Effector CD4-positive, alpha-beta T cell (primary cell): ENCODE measurements at regions not wholly inside any gene's neighbourhood (a gene's known extent, or its start where the extent isn't known, plus 50 kb on each side); places are given as distances from the start of the nearest gene placed in this dataset.
"Not testable (repeated sequence)": the region's sequence is repeated elsewhere in the genome, so short reads cannot be mapped to it uniquely, and the experiment has no call there.

ENCODE experiments used
- DNase-seq: peaks from one replicate; pipeline ENCODE4 v3.0.0-alpha.2; 2020

DNA sequence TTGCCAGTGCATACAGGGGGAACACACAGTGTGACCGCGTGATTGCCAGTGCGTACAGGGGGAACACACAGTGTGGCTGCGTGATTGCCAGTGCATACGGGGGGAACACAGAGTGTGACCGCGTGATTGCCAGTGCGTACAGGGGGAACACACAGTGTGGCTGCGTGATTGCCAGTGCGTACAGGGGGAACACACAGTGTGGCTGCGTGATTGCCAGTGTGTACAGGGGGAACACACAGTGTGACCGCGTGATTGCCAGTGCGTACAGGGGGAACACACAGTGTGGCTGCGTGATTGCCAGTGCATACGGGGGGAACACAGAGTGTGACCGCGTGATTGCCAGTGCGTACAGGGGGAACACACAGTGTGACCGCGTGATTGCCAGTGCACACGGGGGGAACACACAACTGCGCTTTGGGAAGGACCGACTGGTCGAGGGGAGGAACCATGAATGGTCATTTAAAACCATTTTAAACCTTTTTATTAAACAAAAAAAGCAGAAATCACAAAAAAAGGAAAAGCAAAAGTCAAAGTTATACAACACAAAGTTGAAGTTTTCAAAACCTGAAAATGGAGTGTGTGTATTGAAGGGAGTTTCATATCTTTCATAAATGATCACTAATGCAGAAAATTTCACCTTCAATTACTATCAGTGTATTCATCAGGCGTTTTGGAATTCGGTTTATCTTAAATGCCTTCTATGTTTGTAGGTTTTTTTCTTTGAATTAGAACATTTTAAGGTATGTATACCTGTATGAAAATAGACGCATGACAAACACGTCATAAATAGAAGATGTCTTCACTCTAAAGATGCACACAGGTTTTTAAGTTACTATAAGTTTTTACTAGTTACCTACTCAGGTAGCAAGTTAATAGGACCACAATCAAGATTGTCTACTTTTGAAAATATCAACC lies 141.0 kb downstream of the RTP5 start:
- not testable (repeated sequence) for DNase-seq

DNA sequence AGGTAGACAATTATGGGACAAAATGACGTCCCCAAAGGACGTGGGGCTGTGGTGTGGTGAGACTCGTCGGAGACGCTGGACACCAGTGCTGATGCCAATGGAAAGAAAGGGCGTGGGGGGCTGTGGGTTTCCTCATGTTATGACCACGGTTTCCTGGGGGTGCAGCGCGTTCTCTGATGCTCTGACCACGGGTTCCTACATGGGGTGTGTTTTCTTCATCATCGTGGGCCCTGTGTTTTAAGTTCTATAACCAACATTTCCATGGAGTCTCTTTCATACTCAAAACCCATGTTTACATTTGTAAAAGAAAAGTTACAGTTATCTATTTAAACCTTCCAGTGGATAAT lies 141.6 kb downstream of the RTP5 start:
- no peak for DNase-seq

DNA sequence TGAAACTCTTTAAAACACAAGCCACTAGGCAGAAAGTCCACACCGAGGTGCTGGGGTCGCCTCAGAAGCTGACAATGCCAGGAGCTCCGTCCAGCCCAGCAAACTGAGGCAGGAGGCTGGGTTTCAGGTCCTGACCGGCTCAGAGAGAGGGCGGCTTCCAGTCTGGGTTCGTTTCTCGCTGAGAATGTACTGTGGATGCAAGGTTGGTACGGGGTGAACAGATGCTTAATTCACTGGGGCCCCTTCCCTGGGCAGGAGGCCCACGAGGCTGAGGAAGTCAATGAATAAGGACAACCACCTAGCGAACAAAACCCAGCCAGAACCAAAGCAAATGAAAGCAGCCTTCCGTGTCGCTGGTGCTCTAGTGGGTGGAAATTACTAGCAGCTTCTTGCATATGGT lies 142.0 kb downstream of the RTP5 start:
- DNase-seq = no peak

DNA sequence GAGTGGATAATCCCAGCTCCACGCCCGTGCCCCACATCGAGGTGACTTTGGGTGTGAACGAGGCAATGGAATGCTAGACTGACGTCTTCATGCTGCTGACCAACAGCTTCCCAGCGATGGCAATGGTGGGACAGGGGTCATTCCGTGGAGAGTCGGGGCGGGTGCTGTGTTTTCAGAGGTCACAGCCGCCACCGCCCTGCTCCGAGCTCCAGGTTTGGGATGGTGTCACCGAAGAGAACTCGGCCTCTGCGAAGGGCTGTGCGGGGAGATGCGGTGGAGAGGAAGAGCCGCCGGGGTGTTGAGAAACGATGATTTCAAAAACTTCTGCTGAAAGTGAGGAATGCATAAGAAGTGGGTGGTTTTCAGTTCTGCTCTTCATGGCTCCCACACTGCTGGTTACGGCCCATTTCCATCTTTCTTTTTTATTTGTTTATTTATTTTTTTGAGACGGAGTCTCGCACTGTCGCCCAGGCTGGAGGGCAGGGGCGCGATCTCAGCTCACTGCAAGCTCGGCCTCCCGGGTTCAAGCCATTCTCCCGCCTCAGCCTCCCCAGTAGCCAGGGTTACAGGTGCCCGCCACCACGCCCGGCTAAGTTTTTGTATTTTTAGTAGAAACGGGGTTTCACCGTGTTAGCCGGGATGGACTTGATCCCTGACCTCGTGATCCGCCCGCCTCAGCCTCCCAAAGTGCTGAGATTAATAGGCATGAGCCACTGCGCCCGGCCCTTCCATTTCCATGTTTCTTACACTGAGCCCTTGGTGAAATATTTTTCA lies 142.6 kb downstream of the RTP5 start:
- DNase-seq = no peak

DNA sequence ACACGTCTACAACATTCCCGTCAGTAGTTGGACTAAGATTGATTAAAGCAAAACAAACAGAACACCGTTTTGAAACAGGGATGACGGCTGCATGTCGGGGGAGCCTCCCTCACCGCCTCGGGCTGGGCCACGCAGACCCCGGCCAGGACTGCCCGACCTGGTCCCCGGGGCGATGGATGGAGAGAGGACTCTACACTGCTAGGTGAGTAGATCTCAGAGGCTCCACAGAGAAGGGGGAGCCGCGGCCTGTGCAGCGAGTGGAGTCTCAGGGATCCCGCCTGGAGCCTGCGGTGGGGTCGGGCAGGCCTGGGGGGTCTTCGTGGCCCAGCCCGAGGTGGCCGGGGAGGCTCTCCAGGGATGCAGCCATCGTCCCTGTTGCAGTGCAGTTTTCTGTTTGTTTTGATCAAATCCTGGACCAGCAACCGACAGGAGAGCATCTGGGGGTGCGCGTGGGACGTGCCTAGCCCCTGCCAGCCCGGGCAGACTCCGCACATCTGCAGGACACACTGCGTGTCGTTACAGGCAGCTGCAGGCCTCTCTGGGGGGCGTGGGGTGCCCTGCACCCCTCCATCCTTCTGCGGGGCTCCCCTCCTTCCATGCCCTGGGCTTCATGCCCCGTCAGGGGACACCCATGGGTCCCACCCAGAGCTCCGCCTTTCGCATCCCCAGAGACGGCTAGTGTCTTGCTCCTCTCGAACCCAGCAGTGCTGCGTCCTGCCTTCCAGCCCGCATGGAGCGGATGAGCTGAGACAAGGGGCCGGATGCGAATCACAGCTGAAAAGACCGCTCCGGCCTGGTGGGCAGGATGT lies 143.6 kb downstream of the RTP5 start:
- no peak for DNase-seq

DNA sequence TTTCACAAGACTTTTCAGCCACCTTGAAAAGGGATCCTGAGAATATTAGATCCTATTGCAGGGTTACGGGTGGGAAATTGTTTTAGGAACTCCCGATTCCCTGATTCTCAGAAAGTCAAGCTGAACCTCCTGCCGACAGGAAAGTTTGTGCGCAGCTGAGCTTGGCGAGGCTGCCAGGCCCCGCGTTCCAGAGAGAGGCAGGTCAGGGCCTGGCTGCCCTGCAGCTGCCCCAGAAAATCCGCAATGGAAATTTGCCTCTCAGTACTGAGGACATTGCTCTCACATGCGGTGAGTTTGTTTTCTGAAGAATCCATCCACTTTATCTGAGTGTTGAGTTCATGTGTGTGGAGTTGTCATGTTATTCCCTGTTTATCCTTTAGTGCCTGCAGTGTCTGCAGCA lies 144.2 kb downstream of the RTP5 start:
- DNase-seq = no peak

DNA sequence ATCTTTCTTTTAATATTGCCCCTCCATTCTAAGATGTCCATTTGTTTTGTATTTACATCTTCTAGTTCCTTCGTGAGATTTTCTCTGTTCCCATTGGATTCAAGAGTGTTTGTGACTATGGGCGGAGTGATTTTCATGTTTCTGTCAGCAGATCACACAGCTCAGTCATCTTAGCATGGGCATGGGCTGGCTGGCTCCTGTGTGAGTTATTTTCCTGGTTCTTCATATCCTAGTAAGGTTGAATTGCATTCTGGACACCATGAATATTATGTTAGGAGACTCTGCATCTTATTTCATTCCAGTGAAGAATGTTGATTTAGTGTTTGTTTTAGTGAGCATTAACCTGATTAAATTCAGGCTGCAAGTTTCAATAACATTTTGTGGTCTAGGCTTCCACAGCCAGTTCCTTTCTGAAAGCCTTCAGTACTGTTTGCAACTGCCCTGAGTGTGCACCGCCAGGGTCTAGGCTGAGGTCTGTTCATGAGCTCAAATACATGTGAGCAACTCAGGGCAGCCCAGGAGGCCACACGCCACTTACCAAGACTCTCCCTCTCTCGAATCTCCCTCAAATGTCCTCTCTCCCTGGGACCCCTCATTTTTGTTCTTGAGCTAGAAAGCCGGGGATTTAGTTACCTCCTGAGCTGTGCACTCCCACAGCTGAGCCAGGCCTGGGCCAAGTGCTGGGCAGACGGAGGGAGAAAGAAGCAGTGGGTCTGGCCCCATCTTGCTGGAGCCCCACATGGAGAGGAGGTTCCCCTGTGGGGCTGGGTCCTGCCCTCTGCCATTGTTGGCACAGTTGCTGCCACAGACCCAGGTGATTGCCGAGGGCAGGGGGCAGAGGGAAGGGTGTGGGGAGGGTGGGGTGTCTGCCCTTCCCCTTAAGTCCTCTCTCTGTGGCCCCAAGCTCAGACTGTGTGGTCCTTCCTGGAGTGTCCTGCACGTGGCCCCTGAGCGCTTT lies 145.9 kb downstream of the RTP5 start:
- no peak for DNase-seq

DNA sequence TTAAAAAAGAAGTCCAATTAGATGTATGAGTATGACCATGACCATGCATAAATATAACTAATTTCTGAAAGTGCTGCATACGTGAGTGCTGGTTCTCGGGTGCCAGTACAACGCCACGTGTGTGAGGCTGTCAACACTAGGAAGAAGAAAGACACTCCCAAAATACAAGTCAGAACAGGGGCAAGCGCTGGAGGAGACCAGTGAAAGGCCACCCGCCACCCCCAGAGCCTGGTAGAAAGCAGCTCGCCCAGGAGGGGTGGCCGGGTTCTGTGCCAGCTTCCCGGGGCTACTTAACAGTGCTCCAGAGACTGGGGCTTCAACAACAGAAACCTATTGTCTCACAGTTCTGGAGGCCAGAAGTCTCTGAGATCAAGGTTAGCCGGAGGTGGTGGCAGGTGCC lies 147.6 kb downstream of the RTP5 start:
- no peak for DNase-seq

DNA sequence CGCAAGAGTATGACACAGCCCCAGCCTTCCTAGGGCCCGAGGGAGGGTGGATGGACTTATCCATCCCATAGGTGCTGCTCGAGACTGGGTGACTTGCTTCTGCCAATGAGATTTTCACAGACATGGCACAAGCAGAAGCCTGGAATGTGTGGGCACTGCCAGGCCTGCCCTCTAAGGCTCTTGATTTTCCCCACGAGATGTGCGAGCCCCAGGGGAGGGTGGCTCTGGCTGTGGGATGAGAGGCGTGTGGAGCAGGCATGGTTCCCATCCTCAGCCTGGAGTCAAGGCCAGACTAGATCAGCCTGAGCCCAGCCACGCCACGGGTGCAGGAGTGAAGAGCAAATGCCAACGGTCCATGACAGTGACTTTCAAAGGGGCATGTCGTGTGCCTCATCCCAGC lies 148.9 kb downstream of the RTP5 start:
- not testable (repeated sequence) for DNase-seq

DNA sequence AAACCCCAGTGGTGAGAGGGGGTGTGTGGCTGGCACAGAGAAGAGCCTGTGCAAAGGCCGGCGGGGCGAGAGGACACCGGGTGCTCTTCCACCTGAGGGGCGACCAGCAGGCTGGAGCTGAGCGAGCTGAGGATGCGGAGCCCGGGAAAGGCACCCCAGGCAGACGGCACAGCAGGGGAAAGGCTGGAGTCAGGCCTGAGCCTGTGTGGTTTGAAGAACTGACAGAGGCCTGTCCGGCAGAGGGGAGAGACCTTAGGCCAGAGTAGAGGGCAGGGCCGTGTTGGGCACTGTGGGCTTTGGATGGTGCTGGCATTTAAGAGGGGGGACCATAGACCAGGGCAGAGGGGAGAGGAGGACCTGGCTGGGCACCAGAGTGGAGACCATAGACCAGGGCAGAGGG lies 149.8 kb downstream of the RTP5 start:
- DNase-seq = no peak

DNA sequence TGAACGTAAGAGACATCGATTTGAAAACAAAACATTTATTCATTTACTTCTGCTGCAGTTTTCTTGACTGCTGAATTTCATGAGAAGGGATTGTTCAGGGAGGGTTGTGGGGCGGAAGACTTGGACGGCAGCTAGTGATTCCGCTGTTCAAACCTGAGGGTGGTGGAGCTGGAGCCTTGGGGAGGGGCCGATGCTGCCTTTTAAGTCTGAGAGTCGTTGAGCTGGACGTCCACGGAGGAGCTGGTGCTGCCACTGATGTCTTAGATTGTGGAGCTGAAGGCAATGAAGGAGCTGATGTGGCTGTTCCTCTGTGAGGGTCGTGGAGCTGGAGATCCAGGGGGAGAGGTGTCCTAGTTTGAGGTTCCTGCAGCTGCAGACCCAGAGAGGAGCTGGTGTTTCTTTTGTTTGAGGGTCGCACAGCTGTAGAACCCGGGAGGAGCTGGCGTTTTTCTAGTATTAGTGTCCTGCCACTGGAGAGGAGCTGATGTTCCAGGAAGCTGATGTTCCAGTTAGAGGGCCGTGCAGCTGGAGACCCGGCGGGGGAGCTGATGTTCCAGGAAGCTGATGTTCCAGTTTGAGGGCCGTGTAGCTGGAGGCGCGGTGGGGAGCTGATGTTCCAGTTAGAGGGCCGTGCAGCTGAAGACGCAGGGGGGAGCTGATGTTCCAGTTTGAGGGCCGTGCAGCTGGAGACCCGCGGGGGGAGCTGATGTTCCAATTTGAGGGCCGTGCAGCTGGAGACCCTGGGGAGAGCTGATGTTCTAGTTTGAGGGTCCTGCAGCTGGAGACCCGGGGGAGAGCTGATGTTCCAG lies 150.9 kb downstream of the RTP5 start:
- DNase-seq = no peak

DNA sequence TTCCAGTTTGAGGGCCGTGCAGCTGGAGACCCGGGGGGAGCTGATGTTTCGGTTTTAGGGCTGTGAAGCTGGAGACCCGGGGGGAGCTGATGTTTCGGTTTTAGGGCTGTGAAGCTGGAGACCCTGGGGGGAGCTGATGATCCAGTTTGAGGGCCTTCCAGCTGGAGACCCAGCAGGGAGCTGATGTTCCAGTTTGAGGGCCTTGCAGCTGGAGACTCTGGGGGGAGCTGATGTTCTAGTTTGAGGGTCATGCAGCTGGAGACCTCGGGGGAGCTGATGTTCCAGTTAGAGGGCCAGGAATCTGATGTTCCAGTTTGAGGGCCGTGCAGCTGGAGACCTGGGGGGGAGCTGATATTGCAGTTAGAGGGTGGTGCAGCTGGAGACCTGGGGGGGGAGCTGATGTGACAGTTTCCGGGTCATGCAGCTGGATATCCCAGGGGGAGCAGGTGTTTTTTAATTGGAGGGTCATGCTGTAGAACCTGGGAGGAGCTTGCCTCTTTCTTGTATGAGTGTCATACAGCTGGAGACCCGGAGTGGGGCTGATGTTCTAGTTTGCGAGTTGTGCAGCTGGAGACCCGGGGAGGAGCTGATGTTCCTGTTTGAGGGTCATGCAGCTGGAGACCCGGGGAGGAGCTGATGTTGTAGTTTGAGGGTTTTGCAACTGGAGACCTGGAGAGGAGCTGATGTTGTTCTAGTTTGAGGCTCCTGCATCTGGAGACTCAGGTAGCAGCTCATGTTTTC lies 153.2 kb downstream of the RTP5 start:
- DNase-seq = no peak

DNA sequence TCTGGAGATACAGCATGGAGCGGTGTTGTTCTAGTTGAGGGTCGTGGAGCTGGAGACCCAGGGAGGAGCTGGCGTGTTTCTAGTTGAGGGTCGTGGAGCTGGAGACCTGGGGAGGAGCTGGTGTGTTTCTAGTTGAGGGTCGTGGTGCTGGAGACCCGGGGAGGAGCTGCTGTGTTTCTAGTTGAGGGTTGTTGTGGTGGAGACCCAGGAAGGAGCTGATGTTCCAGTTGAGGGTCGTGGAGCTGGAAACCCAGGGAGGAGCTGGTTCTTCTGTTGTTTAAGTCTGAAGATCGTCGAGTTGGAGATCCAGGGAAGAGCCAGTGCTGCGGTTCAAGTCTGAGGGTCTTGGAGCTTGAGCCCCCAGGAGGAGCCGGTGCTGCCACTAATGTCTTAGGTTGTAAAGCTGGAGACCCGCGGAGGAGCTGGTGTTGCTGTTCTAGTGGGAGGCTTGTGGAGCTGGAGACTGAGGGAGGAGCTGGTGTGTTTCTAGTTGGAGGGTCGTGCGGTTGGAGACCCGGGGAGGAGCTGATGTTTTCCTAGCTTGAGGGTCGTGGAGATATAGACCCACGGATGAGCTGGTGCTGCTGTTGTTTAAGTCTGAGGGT lies 155.3 kb downstream of the RTP5 start:
- DNase-seq = no peak

DNA sequence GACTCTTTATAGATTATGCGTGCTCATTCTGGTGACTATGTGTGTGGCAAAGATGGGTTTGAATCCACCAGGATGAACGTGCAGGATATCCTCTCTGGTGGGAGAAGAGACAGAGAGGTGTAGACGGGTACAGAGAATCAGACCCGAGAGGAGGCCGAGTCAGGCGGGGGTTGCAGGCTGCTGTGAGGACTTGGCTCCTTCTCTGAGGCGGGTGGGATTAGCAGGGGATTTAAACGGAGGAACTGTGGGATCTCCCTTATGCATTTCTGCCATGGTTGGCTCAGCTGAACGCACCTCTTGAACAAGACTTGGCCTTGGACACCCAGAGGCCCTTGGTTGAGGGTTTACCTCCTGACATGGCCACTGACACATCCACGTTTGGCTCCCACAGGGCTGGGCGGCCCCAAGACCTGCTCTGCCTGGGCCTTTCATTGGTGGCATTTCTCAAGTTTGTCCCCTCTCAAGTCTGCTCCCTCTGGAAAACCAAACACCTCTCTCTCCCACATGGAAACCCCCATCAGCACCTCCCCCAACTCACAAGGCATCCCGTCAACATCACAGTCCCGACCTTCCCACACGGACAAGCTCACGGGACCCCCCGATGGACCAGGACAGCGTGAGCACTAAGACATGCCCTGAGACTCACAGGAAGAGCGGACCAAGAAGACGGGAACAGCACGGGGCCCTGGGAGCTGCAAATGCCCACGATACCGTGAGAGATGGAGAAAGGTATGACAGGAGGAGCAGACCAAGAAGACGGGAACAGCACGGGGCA lies 158.3 kb downstream of the RTP5 start:
- DNase-seq = no peak

DNA sequence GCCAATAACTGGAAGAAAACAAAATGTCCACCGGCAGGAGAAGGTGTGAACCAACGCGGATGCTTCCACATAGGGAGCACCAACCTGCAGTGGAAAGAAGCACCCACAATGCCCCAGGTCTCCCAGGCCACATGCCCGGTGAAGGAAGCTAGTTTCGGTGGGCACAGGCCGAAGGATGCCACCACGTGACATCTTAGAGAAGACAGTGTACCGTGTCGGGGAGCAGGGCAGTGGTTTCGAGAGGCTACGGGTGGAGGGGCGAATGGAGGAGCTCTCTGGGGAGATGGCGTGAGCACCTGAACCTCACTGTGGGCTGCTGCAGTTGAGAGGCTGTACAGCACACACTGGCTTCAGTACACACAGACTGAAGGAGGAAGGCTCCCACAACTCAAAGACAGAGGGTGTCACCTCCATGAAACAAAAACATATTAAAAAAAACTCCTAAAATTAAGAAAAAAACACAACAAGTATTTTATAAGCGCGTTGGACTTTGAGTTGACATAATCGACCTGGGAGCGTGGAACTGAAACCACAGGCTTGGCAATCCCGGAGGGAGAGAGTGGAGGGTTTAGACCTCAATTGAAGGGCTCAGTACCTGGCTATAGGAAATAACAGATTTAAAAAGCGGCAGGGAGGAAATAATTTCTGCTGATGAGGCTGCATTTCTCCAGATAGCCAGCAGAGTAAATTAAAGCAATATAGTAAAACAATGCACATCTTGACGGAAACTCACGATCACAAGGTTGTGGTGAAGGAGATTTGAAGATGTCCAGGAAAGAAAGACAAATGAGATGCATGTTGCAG lies 160.1 kb downstream of the RTP5 start:
- no peak for DNase-seq

DNA sequence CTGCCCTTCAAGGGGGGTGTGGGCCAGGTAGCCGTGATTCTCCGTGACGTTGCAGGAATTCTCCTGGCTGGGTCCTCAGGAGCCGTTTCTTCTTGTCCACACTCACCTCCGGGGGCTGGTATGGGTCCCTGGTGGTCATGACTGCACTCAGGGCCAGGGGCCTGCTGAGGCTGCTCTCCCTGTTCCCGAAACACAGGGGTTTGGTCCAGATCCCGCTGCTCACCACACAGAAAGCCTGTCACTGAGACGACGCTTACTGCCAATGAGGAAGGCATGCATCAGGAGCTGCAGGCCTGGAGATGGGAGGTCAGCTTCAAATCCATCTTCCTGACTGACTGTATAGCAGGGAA lies 160.7 kb downstream of the RTP5 start:
- DNase-seq = no peak

DNA sequence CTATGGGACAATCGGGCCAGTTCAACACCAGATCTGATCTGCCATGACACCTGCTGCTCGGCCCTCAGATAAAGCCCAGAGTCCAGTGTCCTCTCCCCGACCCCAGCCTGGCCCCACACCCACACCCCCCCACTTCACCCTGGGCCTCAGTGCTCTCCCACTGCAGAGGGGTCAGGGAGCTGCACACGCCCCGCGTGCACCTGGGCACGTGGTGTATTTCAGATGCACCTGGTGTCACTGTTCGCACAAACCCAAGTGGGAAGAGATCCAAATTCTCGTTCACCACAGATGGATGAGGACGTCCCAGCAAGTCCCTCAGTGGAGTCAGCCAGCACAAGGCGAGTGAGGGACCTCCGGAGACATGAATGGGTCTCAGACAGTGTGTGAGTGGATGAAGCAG lies 161.3 kb downstream of the RTP5 start:
- no peak for DNase-seq

DNA sequence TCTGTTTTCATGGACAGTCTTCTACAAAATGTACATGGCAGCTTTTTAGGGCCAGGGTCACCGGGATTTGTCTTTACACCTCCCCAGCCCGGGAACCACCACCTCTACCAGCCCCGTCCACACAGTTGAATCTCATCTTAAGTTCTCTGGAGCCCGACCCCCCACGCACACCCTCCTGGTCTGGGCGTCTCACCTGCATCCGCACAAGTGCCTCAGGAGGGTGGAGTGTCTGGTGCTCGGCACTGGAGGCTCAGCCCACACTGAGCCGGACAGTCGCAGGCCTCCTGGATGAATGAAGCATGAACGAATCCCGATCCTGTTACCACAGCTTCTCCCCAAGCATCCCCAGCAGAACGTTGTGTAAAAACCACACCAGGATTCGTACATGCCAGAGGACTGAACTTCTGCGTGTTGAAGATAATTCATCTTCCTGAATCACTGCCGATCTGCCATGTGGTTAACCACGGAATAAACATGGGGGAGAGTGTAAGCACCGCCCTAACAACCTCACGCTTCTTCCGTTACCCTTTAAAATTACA lies 162.0 kb downstream of the RTP5 start:
- peak; percentile 49 for DNase-seq
